Ecto neural progenitor cell (in vitro differentiated cells): ENCODE measurements at regions not wholly inside any gene's neighbourhood (a gene's known extent, or its start where the extent isn't known, plus 50 kb on each side); places are given as distances from the start of the nearest gene placed in this dataset.
"Not testable (repeated sequence)": the region's sequence is repeated elsewhere in the genome, so short reads cannot be mapped to it uniquely, and the experiment has no call there.

ENCODE experiments used
- DNase-seq: peaks from one replicate; pipeline ENCODE4 v3.0.0-alpha.2; 2018; ENCODE audit warnings: low spot score

- no peak for DNase-seq
These were observed 248.8 kb downstream of the MRPS30 start for GRCh38 chr5:45057564-45057963.

- DNase-seq: no peak
These were observed 252.0 kb downstream of the MRPS30 start for GRCh38 chr5:45060724-45061123.

GRCh38 chr5:45062044-45062443 is 253.3 kb downstream of the MRPS30 start:
- DNase-seq: no peak

- no peak for DNase-seq
These were observed 272.3 kb downstream of the MRPS30 start for GRCh38 chr5:45081082-45081481.

GRCh38 chr5:45089870-45090269 is 281.1 kb downstream of the MRPS30 start:
- DNase-seq: no peak

- no peak for DNase-seq
These were observed 284.6 kb downstream of the MRPS30 start for GRCh38 chr5:45093377-45093776.

GRCh38 chr5:45094876-45095440 is 286.2 kb downstream of the MRPS30 start:
- DNase-seq: no peak

- no peak for DNase-seq
These were observed 289.7 kb downstream of the MRPS30 start for GRCh38 chr5:45098483-45098882.

GRCh38 chr5:45101146-45101545 is 292.4 kb downstream of the MRPS30 start:
- no peak for DNase-seq

- no peak for DNase-seq
These were observed 296.8 kb downstream of the MRPS30 start for GRCh38 chr5:45105491-45105994.

- no peak for DNase-seq
These were observed 300.3 kb downstream of the MRPS30 start for GRCh38 chr5:45109062-45109461.

- DNase-seq: peak; percentile 46
These were observed 300.9 kb downstream of the MRPS30 start for GRCh38 chr5:45109636-45110035.

- no peak for DNase-seq
These were observed 301.7 kb downstream of the MRPS30 start for GRCh38 chr5:45110399-45110798.

GRCh38 chr5:45113726-45114125 is 305.0 kb downstream of the MRPS30 start:
- no peak for DNase-seq

- DNase-seq: no peak
These were observed 324.2 kb downstream of the MRPS30 start for GRCh38 chr5:45132972-45133371.

- no peak for DNase-seq
These were observed 354.2 kb downstream of the MRPS30 start for GRCh38 chr5:45162974-45163373.

GRCh38 chr5:45171563-45171962 is 362.8 kb downstream of the MRPS30 start:
- DNase-seq: no peak

GRCh38 chr5:45172634-45173033 is 363.9 kb downstream of the MRPS30 start:
- DNase-seq: not testable (repeated sequence)

GRCh38 chr5:45179686-45180085 is 370.9 kb downstream of the MRPS30 start:
- no peak for DNase-seq

- no peak for DNase-seq
These were observed 380.3 kb downstream of the MRPS30 start for GRCh38 chr5:45189042-45189441.

- no peak for DNase-seq
These were observed 380.7 kb downstream of the MRPS30 start for GRCh38 chr5:45189481-45189880.

GRCh38 chr5:45195026-45195425 is 386.3 kb downstream of the MRPS30 start:
- DNase-seq: no peak
